ENCODE measurements at regions not wholly inside any gene's neighbourhood (a gene's known extent, or its start where the extent isn't known, plus 50 kb on each side); places are given as distances from the start of the nearest gene placed in this dataset.

DNA sequence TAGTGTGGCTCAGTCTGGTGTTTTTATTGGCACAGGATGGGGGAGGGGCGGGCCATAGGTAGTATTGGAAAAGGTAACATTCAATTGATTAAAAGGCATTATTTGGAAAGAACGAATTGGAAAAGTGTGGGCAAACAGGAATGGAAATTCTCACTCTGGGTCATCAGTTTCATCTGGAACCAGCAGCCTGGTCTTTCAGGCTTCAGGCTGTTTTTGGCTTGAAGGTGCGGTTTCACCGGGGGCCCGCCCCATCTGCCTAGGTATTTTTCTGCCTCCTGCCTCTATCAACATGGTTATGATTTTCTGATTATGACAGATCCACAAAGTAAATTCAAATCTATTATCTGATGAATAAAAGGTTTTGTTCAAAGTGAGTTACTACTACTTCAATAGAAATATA lies 59.5 kb upstream of the CD28 start (continued):
- TF ChIP-seq RXRA (IDR thresholded peaks at IDR 0.05; ENCODE audit: insufficient read depth, low read depth, low read length) (no peak), SP4 (IDR thresholded peaks at IDR 0.05; ENCODE audit: low read length) (no peak), SIRT6 (IDR thresholded peaks at IDR 0.05; ENCODE audit: low read length) (no peak), BACH1 (IDR thresholded peaks at IDR 0.05; ENCODE audit: low read length) (no peak), BRCA1 (IDR thresholded peaks at IDR 0.05; ENCODE audit: low read depth, low read length) (no peak)
